GM19438 (cell line): ENCODE measurements at regions not wholly inside any gene's neighbourhood (a gene's known extent, or its start where the extent isn't known, plus 50 kb on each side); places are given as distances from the start of the nearest gene placed in this dataset.

Source experiments
- ATAC-seq: cut with Tn5 transposase; IDR thresholded peaks from one replicate; pipeline ENCODE4 v1.9.1; 2021; ENCODE audit warnings: low read depth; ENCODE audit not compliant: unreplicated experiment

DNA sequence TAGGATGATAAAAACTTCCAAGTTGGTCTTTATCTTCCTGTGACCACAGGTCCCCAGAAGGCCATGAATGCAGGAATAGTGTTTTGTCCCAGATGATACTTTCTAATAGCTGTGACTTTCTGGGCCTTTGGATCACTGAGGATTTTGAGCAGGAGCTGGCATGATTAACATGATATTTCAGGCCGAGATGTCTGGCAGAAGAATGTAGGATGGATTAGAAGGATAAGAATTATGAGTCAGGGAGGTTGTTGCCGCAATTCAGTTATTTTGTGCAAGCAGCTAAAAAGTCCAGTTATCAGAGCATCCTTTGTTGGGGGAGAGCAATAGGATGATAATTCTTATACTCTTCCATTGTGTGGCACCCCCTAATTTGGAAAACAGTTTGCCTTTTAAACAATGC, 189.7 kb downstream of the PSAT1 start:
- ATAC-seq = no peak

DNA sequence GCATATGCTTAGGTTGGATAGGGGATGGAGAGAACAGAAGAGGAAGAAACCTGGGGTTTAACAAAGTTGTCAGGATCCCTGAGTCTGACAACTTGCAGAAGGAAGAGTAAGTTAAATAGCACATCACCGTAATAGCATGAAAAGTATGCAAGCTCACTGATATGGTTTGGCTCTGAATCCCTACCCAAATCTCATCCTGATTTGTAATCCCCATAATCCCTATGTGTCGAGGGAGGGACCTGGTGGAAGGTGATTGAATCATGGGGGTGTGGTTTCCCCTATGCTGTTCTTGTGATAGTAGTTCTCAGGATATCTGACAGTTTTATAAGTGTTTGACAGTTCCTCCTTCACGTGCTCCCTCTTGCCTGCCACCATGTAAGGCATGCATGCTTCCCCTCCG, 193.3 kb downstream of the PSAT1 start:
- ATAC-seq = no peak

DNA sequence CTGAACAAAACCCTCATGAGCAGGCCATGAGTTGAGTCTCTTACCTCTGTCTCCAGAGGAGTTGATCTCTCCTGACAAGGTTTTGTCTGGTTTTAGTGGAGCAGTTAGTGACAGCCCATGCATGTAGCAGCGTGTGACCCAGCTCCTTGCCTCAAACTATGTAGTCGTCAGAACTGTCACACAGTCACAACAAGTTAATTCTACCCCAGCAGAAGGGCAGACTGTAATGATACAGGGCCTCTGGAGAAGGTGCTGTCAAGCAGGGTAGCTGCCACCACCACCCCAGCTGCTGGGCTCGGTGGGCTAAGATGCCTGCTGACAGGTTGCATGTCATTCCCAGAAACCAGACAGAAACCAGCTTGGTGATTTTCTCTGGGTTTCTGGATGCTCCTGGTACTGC, 194.5 kb downstream of the PSAT1 start:
- no peak for ATAC-seq

DNA sequence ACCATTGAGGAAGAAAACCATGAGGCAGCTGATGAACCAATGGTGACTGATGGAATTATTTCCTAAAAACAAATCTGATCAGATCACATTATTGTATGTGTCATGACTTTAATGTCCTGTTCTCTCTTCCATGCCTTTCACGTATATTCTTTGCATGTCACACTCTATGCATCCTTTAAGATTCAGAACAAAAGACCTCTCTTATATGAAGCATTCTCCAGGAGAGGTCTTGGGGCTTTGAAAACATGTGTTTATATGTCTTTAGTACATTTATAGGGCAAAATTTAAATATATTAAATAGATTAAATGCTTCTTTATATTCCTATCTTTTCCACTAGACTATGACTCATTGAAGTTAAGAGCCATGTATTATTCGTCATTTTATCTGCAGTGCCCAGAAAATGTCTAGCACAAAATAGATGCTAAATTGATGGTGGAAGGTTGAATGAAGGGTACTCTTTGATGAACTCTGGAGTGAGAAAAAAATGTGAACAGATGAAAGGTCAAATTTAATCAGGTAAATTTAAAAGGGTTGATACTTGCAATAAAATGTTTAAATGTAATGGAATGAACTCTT, 196.3 kb downstream of the PSAT1 start:
- ATAC-seq = no peak

DNA sequence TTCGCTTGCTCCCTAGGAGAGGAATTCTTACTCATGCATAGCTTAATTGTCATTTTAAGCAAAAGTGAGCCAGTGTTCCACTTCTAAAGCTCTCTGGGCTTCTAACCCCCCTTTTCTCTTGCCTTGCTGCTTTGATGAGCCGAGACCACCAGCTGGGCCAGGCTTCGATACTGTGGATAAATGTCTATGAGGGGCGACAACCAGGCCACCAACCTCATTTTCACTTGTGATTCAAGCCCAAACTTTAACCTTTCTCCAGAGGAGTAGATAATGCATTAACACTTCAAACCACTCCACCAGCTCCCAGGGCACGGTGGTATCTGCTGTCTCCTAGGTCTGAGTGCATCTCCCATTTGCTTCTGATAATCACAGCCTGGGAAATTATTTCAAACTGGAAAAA, 205.6 kb downstream of the PSAT1 start:
- no peak for ATAC-seq

DNA sequence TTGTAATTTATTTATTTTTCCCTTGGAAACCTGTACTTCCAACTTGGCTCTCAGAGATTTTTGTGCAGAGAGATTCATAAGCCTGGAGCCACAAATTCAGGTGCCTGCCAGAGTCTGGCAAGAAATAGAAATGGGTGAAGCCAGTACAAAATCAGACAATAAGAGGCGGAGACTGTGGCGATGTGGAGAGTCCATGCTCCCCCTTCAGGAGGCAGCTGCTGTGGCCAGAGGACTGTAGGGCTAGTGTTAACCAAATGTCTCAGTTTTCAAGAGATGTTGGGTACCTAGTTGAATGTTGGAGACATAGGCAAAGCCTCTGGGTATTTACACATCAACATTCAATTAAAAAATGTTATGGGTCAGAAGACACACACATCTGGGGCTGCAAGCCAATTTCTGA, 208.6 kb downstream of the PSAT1 start:
- ATAC-seq = no peak

DNA sequence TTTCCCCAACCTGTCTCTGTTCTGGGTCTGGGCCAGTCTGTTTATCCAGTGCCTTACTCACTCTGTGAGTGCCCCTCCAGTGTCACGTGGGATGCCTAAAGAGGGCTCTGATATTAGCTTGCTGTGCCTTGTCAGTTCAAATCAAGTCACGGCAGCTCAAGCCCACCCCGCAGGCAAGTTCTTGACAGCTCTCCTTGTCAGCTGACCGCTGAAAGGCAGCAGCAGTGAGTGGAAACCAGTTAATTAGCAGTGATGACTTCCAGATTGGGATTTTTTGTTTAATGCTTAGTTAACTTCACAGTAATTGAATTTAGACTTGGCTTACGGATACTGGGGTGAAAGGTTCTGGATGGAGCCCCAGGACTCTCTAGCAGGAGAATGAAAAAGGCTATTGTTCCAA, 210.1 kb downstream of the PSAT1 start:
- ATAC-seq = no peak

DNA sequence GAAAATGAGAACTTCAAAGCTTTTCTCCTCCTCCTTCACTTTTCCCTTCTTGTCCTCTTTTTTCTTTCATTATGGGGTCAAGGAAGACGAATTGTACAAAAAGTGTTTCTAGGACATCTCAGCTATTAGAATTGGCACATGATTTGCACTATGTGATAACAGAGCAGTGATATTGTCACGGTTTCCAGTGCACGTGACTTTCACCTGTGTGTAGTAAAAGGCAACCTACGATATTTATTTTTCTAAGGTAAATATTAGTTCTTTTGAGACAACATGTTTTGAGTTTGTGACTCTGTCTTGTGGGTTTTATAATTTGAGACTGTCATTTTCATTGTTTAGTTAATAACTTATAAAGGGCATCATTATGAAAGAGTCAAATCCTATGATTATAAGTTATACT, 213.1 kb downstream of the PSAT1 start:
- no peak for ATAC-seq

DNA sequence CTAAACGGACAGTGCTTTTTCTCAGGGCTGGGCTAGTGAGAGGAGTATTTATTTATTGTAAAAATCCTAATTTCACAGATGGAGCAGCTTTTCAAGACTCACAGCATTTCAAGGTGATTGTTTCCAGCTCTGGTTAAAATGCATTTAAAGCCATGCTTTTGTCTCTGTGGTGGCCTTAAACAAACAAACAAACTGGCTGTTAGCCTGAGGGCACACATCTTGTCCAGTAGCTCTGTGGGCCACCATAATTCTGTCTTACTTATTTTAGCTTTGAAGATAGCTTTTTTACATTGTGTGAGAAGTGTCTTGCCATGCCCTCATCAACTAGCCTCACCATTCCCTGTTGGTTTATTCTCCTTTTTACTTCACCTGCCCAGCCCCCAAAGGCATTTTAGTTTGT, 218.2 kb downstream of the PSAT1 start:
- ATAC-seq = no peak

DNA sequence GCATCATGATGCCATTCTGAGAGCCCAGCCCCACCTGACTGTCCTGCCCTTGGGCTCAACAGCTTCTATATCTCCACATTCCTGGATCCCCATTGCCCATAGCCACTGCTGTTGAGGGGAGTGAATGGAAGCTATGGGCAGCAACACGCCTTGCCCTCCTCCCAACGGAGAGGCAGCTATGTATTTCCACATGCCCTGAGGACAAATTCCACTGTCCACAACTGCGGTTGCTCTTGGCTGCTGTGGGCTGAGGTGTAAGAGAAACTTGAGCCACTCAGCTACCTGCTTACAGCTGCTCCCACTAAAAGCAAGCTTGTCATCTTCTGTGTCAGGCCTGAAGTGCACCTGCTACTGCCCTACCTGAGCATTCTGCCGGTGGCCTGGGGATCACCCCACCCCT, 222.9 kb downstream of the PSAT1 start:
- ATAC-seq = no peak

DNA sequence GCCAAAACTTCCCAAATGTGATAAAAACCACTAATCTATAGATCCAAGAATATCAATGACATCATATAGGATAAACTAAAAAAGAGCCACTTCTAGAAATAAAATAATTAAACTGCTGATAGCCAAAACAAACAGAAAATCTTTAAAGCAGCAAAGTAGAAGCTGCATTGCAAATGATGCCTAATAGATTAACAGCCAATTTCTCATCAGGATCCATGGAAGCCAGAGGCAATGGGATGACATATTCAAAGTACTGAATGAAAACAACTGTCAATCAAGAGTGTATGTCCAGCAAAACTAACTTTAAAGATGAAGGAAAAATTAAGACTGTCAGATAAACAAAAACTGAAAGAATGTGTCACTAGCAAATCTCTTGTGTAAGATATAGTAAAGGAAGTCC, 224.8 kb downstream of the PSAT1 start:
- ATAC-seq = no peak

DNA sequence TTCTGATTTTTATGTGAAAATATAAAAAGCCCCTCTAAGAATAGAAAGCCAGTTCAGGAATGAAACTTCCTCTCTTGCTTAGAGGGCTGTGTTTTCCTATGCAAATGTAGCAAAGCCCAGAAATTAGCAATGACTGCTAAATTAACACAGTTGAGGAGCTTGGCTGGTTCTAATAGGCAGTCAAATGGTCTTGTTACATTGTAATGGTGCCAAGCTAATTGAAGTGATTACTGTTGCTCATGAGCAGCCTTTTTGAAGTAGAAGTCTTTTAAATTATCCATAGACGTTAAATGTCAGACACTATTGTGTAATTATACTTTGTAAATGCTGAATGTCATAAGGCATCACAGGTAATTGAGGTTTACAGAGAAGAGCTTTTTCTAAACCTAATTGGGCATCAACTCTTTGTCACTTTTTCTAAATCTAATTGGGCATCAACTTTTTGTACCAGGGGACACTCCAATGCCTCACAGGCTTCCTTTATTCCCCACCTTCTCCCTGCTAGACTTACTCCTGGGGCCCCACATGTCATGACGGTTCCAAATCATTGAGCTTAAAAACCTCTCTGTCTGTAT, 229.1 kb downstream of the PSAT1 start:
- ATAC-seq = no peak

DNA sequence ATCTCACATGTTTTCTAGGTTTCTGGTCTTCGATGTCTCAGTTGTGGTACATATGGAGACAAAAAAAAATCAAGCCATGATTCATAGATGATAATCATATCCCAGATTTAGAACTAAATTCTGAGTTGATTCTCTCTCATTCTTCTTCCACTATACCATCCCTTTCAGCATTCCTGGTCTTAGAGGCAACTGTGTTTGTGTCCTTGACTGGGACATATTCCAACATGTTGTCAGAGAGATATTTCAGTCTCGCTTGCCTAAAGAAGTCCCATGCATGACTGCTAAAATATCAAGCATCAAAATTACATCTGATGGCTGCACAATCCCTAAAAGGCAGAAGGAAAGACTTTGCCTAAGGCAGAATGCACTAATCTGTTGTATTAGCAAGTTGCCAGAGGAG, 236.6 kb downstream of the PSAT1 start:
- no peak for ATAC-seq

DNA sequence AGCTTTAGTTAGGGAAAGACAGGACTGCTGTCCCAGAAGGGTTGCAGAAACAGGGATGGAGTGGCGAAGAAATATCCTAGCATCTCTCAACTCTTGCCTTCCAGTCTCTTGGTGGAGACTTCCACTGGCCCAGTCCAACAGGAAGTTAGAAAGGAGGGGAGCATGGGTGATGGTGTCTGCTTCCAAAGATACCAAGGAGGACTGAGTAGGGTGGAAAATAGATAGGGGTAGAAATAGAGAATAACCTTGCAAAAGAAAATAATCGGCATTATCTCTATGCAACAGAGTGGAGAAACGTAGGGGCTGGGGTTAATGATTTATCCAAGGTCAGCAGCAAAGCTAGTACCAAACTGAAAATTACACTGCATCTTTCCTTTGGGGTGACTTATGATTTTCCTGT, 242.3 kb downstream of the PSAT1 start:
- no peak for ATAC-seq

DNA sequence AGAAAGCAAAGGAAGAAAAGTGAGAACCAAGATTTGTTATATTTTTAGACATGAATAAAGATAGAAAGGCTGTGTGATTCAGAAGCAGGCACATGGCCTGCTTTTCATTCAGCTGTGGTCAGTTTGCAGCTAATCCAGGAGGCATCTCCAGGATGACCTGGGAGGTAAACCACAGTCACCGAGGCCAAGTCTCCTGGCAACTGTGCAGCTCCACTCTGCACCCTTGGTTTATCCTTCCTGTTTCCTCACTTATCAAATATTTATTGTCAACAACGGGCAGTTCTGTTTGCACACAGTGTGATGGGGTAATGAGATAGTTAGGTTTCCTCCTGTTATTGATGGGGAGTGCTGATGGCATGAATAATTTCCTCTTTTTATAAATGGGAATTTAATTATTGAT, 243.0 kb downstream of the PSAT1 start:
- ATAC-seq = no peak

DNA sequence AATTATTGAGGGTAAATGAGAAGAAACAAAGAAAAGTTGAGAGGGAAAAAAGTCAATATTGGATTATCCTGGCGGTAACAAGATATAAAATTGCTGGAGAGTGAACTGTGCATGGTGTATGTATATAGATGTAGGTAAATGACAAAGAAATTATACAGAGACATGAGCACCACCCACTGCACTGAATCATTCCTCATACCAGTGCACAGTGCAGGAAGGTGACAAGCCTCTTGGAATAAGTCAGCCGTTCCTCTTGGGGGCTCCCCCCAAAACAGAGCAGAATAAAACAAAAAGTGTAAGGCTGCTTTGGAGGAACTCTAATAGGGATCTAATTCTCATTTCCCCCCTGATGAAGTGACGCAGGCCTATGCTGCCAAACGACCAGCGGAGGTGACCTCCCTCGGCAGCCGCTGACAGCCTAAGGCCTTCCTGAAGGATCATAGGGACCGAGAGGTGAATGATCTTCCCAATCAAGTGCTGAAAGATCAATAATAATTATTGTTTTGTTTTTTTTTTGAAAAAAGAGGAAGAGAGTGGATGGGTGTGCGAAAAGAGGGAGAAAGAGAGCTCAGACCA, 245.0 kb downstream of the PSAT1 start:
- no peak for ATAC-seq

DNA sequence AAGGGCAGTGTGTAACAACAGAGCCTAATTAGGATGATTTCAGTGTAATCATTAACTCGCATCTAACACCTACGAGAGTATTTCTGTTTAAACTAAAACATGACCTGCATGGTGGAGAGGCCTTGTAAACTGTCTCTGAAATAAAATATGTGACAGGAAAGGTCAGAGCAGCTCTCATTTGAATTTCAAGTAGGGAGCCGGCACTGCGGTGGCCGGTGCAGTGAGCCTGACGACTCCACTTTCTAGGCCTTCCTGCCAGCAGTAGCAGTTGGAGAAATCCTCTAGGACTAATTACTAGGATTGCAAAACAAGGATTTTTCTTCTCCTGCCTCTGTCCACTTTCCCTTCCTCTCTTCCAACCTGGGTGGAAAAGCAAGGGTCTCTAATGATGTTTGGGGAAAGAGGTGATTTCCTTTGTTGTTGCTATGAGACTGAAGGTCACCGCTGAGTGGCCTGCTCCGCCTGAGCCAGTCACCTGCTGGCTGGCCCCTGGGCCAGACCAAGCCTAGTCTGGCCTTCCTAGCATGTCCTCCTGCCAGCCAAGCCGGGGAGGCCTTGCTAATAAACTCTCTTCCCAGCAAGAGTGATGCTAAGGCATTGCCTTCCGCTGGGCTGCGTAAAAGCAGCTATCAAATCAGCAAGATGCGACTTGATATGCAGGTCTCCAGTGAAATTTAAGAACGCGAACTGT, 245.7 kb downstream of the PSAT1 start:
- no peak for ATAC-seq

DNA sequence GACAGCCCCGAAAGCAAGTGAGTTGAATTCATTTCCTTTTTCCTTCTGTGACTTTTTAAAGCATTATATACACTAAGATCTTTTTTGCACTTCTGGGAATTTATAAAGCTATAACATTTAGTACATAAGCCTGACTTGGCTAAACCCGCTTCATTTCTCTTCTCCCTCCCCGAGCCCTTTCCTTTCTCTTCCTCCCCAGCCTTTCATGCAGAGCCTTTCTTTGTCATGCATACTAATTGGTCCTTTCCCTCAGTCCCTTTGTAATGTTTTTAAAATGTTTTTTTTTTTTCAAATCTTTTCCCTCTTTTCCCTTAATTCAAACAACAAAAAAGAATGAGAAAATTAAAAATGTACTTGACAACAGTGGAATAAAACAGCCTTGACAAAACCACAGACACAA, 246.4 kb downstream of the PSAT1 start:
- ATAC-seq = no peak

DNA sequence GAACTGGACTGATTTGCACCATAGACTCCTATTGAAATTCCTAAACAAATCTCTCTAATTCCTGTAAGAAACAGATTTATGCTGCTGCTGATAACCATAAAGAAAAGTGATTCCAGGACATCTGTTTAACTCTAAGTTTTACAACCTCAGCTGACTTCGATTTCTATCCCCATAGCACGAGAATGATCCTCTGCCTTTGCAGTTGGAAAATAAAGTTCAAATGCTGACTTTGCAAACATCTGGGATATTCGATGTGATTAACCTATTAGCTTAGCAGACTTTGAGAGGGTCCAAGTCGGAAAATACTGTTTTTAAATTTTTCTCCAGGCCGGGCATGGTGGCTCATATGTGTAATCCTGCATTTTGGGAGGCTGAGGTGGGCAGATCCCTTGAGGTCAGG, 247.3 kb downstream of the PSAT1 start:
- no peak for ATAC-seq

DNA sequence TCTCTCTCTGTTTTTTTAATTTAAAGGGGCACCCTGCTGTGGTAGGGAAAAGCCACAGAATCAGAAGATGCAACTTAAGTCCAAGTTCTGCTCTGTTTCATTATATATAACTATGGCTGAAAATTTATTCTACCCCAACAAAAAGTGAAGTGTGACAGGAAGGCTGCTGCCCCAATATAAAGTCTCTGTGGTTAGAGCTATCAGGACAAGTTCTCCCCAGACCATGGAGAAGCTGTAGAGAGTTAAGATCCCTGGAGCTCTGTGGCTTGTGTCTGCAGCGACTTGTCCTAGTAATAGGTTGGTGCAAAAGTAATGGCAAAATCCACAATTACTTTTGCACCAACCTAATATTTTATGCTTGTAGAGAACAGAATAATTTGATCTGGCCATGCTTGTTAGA, 250.9 kb downstream of the PSAT1 start:
- no peak for ATAC-seq

DNA sequence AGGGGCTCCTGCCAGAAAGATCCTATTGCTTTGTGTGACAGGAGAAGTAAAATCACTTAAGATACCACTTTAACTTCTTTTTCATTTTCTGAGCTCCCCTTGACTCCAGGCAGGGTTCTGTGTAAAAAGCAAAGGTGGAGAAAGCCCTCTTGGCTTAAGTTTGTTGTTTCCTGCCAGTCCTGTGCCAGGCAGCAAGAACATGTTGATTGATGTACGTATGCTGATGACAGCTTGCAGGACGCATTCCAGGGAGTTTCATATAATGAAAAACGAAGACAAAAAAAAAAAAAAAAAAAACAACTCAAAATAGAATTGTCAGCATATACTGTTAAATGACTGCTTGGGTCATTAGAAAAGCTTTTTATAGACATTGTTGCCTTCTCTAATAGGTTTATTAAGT, 251.7 kb downstream of the PSAT1 start:
- no peak for ATAC-seq

DNA sequence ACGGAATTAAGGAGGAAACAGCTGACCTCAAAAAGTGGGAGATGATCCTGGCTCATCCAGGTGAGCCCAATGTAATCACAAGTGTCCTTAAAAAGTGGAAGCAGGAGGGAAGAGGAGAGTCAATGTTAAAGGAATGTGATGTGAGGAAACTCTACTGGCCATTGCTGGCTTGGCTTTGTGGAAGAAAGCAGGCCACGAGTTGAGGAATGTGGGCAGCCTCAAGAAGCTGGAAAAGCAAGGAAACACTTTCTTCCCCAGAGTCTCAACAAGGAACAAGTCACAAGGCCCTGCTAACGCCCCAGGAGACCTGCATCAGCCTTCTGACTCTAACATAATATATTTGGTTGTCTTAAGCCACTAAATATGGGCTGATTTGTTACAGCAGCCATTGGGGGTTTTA, 252.8 kb downstream of the PSAT1 start:
- ATAC-seq = no peak
